NB4 (cell line): ENCODE measurements at regions not wholly inside any gene's neighbourhood (a gene's known extent, or its start where the extent isn't known, plus 50 kb on each side); places are given as distances from the start of the nearest gene placed in this dataset.

Experiments used
- DNase-seq: peaks from one replicate; pipeline ENCODE4 v3.0.0; 2010; ENCODE audit warnings: low read depth
- H3K4me3 ChIP-seq: one replicate; pipeline ENCODE4 v1.5.1; 2011; ENCODE audit warnings: mild to moderate bottlenecking, low read depth, low read length, moderate library complexity
- MYC ChIP-seq: IDR thresholded peaks from 2 replicates; pipeline ENCODE4 v1.6.1; 2011; ENCODE audit warnings: low read depth, low read length
- POLR2A ChIP-seq: IDR thresholded peaks from 2 replicates; pipeline ENCODE4 v1.6.1; 2011; ENCODE audit warnings: mild to moderate bottlenecking; ENCODE audit not compliant: insufficient read length; ENCODE audit errors: extremely low read depth
- TF ChIP-seq, protein P1 (sequence below): IDR thresholded peaks from 2 replicates; pipeline ENCODE4 v1.6.1; 2011; ENCODE audit warnings: low read depth, low read length
- TF ChIP-seq, protein P2 (sequence below): IDR thresholded peaks from one replicate; pipeline ENCODE4 v1.5.1; 2012; ENCODE audit warnings: low read depth, low read length

DNA sequence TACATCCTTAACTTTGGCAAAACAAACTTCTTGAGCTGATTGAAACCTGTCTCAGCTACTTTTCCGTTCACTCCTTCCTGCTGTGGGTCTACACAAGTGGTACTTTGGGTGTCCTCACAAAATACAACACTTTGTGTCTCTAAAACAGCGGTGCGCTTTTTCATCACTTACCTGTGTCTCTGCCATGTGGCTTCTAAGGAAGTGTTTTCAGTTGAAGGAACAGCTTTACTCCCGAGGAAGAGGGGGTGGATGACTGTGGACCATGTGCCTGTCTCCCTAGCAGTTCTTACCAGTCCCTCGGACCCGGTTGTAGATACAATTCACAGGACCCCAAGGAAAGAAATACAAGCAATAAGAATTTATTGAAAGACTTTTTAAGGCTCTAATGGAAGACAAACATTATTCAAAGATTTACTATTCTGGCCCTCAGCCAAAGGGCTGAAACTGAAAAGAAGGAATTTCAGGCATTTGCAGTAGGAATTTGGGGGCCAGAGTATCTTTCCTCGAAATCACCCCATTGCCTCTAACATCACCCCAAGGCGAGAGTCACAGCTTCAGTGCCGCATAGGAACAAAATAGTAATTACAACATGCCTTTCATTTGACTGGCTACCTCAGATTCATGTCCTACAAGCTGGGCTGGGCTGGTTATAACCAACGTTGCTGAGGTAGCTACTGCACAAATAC lies 246.3 kb downstream of the ACTR3B start:
- H3K4me3 ChIP-seq = no peak overlapping the region
- no peak for DNase-seq
- no peak for TF ChIP-seq POLR2A
- no peak for TF ChIP-seq MYC
- TF ChIP-seq, protein P1, sequence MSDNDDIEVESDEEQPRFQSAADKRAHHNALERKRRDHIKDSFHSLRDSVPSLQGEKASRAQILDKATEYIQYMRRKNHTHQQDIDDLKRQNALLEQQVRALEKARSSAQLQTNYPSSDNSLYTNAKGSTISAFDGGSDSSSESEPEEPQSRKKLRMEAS = no peak
- TF ChIP-seq, protein P2, sequence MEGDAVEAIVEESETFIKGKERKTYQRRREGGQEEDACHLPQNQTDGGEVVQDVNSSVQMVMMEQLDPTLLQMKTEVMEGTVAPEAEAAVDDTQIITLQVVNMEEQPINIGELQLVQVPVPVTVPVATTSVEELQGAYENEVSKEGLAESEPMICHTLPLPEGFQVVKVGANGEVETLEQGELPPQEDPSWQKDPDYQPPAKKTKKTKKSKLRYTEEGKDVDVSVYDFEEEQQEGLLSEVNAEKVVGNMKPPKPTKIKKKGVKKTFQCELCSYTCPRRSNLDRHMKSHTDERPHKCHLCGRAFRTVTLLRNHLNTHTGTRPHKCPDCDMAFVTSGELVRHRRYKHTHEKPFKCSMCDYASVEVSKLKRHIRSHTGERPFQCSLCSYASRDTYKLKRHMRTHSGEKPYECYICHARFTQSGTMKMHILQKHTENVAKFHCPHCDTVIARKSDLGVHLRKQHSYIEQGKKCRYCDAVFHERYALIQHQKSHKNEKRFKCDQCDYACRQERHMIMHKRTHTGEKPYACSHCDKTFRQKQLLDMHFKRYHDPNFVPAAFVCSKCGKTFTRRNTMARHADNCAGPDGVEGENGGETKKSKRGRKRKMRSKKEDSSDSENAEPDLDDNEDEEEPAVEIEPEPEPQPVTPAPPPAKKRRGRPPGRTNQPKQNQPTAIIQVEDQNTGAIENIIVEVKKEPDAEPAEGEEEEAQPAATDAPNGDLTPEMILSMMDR = no peak

DNA sequence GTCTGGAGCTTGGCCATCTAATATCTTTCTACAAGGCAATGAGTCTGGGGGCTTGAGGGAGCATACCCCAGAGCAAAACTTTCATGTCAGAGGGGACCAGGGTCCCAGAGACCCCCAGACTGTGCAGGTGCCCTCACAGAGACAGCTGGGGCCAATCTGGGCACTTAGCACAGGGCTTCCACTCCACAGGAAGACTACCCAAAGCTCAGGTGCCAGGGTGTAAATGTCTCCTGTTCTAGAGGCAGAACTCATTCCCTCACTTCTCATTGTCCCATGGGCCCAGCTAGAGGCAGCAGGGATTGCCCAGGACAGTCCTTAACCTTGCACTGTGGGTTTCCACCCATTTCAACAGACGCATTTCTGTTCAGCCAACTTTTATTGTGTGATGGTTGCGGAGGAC lies 246.9 kb downstream of the ACTR3B start:
- no peak for DNase-seq
- TF ChIP-seq, protein P2 = no peak
- H3K4me3 ChIP-seq = no peak overlapping the region

DNA sequence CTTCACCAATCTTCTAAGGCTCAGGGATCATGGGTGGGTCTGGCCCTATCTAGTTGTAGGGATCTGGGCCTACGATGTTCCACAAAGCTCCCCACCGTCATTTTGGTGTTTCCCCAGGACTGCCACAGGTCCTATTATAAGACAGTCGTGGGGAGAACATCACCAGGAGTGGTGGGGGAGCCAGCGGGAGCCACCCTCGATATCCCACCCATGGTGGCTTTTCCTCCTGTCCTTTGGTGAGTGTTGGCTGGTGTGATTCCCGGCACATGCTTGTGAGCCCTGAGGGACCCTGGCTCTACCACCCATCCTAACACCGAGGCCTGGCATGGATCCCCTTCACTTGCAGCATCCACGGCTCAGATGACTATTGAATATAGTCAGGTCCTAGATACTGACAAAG lies 247.4 kb downstream of the ACTR3B start:
- H3K4me3 ChIP-seq = no peak overlapping the region
- TF ChIP-seq POLR2A (no peak), MYC (no peak)
- TF ChIP-seq, protein P2 = no peak
- TF ChIP-seq, protein P1 = no peak
- DNase-seq = no peak

DNA sequence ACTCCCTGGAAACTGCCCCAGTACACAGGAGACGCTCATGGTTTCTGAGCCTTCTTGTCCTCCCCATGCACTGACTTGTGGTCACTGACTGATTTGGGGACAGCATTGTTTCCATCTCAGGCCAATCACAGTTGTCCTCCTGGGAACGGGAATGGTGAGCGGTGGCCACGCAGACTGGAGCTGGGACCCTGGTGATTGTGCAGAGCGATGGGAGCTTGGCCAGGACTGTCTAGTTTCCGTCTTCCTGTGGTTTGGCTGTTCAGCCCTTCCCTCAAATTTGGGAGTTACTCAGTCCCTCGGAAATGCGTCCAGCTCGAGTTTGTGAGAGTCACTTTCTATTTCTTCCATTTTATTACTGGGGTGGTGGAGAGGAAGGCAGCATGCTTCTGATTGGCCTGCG lies 250.9 kb downstream of the ACTR3B start:
- no peak for DNase-seq
- H3K4me3 ChIP-seq = no peak overlapping the region
- no peak for TF ChIP-seq POLR2A
- no peak for TF ChIP-seq MYC
- TF ChIP-seq, protein P1 = no peak
- TF ChIP-seq, protein P2 = no peak

DNA sequence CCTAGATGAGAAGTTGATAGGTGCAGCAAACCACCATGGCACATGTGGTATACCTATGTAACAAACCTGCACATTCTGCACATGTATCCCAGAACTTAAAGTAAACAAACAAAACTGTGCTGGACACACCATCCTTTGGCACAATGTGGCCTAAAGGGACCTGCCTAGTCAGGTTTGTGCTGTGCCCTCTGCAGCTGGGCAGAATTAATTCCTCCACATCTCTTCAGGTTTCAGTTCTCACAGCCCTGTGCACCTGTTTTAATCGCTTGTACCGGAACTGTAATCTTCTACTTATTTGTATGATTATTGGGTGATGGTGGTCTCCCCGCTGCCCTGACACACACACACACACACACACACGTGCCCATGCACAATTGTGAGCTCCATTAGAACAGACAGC lies 252.7 kb downstream of the ACTR3B start:
- no peak for DNase-seq

More for the DNA sequence above, 252.7 kb downstream of the ACTR3B start:
- no peak overlapping the region for H3K4me3 ChIP-seq
- no peak for TF ChIP-seq POLR2A
- TF ChIP-seq, protein P1 = no peak
- no peak for TF ChIP-seq MYC
- TF ChIP-seq, protein P2 = no peak
